Endothelial cell (in vitro differentiated cells): ENCODE measurements at regions not wholly inside any gene's neighbourhood (a gene's known extent, or its start where the extent isn't known, plus 50 kb on each side); places are given as distances from the start of the nearest gene placed in this dataset.
"Not testable (repeated sequence)": the region's sequence is repeated elsewhere in the genome, so short reads cannot be mapped to it uniquely, and the experiment has no call there.

Experiments used
- DNase-seq: peaks from one replicate; pipeline ENCODE4 v3.0.0; 2021; ENCODE audit warnings: low spot score
- H3K27ac Mint-ChIP-seq: one replicate; pipeline ENCODE4 v1.8.0; 2021; ENCODE audit warnings: mixed read lengths, inconsistent platforms; ENCODE audit not compliant: unreplicated experiment
- H3K27me3 Mint-ChIP-seq: one replicate; pipeline ENCODE4 v1.8.0; 2021; ENCODE audit warnings: mild to moderate bottlenecking, moderate library complexity, mixed read lengths, inconsistent platforms; ENCODE audit not compliant: unreplicated experiment
- H3K36me3 Mint-ChIP-seq: one replicate; pipeline ENCODE4 v1.8.0; 2021; ENCODE audit warnings: mild to moderate bottlenecking, low read depth, mixed read lengths, inconsistent platforms; ENCODE audit not compliant: unreplicated experiment
- H3K4me1 Mint-ChIP-seq: one replicate; pipeline ENCODE4 v1.8.0; 2021; ENCODE audit warnings: mild to moderate bottlenecking, mixed read lengths, inconsistent platforms; ENCODE audit not compliant: unreplicated experiment
- H3K4me3 Mint-ChIP-seq: one replicate; pipeline ENCODE4 v1.8.0; 2021; ENCODE audit warnings: mild to moderate bottlenecking, mixed read lengths, inconsistent platforms; ENCODE audit not compliant: unreplicated experiment
- H3K9me3 Mint-ChIP-seq: one replicate; pipeline ENCODE4 v1.8.0; 2021; ENCODE audit warnings: mixed read lengths, inconsistent platforms; ENCODE audit not compliant: unreplicated experiment
- CTCF ChIP-seq: fragments of 200-600 bp; sonication (generic); IDR thresholded peaks from one replicate; pipeline ENCODE4 v1.5.0; 2021; ENCODE audit warnings: antibody characterized with exemption; ENCODE audit not compliant: unreplicated experiment

GRCh38 chr4:84219656-84220055 lies 279.4 kb downstream of the NKX6-1 start:
- no peaks in the 10 kb centered on the region for H3K9me3 Mint-ChIP-seq
- no peak overlapping the region for H3K27ac Mint-ChIP-seq
- no peaks in the 10 kb centered on the region for H3K36me3 Mint-ChIP-seq
- H3K4me1 Mint-ChIP-seq, result peaks cover 43% of the 10 kb centered on the region
- H3K4me3 Mint-ChIP-seq, result no peak overlapping the region
- no peak for TF ChIP-seq CTCF
- peaks cover 2% of the 10 kb centered on the region for H3K27me3 Mint-ChIP-seq
- no peak for DNase-seq

- no peak for DNase-seq
- no peak overlapping the region for H3K27ac Mint-ChIP-seq
- no peak for TF ChIP-seq CTCF
- no peak overlapping the region for H3K4me3 Mint-ChIP-seq
- H3K4me1 Mint-ChIP-seq, result peaks cover 28% of the 10 kb centered on the region
- no peaks in the 10 kb centered on the region for H3K36me3 Mint-ChIP-seq
- peaks cover 2% of the 10 kb centered on the region for H3K27me3 Mint-ChIP-seq
- no peaks in the 10 kb centered on the region for H3K9me3 Mint-ChIP-seq
Measured at GRCh38 chr4:84218031-84218430, 281.1 kb downstream of the NKX6-1 start.

- no peaks in the 10 kb centered on the region for H3K36me3 Mint-ChIP-seq
- peaks cover 2% of the 10 kb centered on the region for H3K27me3 Mint-ChIP-seq
- no peak for DNase-seq
- H3K9me3 Mint-ChIP-seq, result no peaks in the 10 kb centered on the region
- TF ChIP-seq CTCF, result no peak
- no peak overlapping the region for H3K4me3 Mint-ChIP-seq
- peaks cover 2% of the 10 kb centered on the region for H3K4me1 Mint-ChIP-seq
- no peak overlapping the region for H3K27ac Mint-ChIP-seq
Measured at GRCh38 chr4:84215217-84215616, 283.9 kb downstream of the NKX6-1 start.

- DNase-seq, H3K4me1 Mint-ChIP-seq, H3K4me3 Mint-ChIP-seq, H3K36me3 Mint-ChIP-seq, H3K27ac Mint-ChIP-seq, H3K27me3 Mint-ChIP-seq: not testable (repeated sequence)
- H3K9me3 Mint-ChIP-seq, result peaks cover 10% of the 10 kb centered on the region
Measured at GRCh38 chr4:84206226-84206625, 292.9 kb downstream of the NKX6-1 start.

- H3K9me3 Mint-ChIP-seq, result no peaks in the 10 kb centered on the region
- TF ChIP-seq CTCF, result no peak
- H3K27me3 Mint-ChIP-seq, result no peaks in the 10 kb centered on the region
- no peaks in the 10 kb centered on the region for H3K36me3 Mint-ChIP-seq
- DNase-seq, result no peak
- no peak overlapping the region for H3K27ac Mint-ChIP-seq
- no peak overlapping the region for H3K4me3 Mint-ChIP-seq
- H3K4me1 Mint-ChIP-seq, result peaks cover 3% of the 10 kb centered on the region
Measured at GRCh38 chr4:84189144-84189543, 309.9 kb downstream of the NKX6-1 start.

- H3K27me3 Mint-ChIP-seq, result no peaks in the 10 kb centered on the region
- no peak overlapping the region for H3K27ac Mint-ChIP-seq
- no peak for TF ChIP-seq CTCF
- H3K36me3 Mint-ChIP-seq, result no peaks in the 10 kb centered on the region
- H3K4me1 Mint-ChIP-seq, result no peaks in the 10 kb centered on the region
- DNase-seq, result no peak
- no peaks in the 10 kb centered on the region for H3K9me3 Mint-ChIP-seq
- H3K4me3 Mint-ChIP-seq, result no peak overlapping the region
Measured at GRCh38 chr4:84179409-84179808, 319.7 kb downstream of the NKX6-1 start.
